HG03064 (cell line): ENCODE measurements at regions not wholly inside any gene's neighbourhood (a gene's known extent, or its start where the extent isn't known, plus 50 kb on each side); places are given as distances from the start of the nearest gene placed in this dataset.
"Not testable (repeated sequence)": the region's sequence is repeated elsewhere in the genome, so short reads cannot be mapped to it uniquely, and the experiment has no call there.

ENCODE experiments used
- ATAC-seq: cut with Tn5 transposase; IDR thresholded peaks from one replicate; pipeline ENCODE4 v1.9.1; 2021; ENCODE audit warnings: low read depth; ENCODE audit not compliant: unreplicated experiment

DNA sequence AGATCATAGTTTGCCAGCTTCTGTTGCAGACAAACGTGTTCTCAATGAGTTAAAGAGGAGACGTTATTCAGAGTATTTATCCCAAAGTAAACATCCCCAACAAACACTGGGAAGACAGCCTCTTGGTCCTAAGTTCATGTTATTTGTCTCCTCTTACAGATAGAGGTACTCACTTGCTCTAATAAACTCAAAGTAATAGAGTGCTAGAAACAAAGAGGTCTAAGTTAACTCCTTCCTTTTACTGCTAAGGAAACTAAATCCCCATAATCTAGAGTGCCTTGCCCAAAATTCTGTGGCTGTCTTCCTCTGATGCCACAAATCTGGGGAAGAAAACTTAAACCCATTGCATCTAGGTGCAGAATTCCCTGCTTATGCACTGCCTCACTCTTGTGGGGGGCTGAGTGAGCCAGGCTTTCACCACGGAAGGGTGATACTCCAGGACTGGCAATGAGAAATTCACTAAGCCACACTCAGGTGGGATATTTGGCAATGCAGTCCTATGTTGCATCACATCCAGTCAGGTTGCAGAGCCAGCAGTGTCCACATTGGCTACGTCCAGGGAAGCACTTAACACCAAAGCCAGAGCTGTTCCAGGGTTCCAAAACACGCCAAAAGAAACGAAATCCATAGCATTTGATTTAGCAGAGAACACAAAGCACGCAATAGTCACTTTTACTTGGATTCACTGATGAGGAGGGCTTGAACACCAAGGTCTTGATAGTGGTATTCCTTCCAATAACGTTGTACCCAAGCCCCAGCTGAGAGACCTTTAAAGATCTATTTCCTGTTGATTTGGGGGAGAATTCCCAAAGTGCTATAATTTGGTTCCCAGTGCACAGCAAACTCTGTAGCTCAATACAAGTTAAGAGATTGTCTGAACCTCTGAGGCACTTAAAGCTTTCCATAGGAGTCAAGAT is 81.0 kb upstream of the FOXQ1 start:
- no peak for ATAC-seq

DNA sequence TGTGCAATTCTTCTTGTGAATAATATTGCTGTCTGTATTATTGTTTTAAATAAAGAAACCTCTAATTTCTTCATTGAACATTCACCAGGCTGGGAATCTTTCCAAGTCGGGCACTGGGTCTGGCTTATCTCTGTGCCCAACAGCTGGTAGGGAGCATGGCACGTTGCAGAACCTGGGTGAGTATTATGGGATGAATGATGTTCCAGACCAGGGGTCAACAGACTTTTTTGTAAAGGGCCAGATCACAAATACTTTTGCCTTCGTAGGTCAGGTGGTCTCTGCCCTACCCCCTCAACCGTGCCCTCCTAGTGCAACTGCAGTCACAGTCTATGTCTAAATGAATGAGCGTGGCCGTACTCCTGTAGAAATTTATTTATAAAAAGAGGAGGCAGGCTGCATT is 81.6 kb upstream of the FOXQ1 start:
- ATAC-seq, result no peak

DNA sequence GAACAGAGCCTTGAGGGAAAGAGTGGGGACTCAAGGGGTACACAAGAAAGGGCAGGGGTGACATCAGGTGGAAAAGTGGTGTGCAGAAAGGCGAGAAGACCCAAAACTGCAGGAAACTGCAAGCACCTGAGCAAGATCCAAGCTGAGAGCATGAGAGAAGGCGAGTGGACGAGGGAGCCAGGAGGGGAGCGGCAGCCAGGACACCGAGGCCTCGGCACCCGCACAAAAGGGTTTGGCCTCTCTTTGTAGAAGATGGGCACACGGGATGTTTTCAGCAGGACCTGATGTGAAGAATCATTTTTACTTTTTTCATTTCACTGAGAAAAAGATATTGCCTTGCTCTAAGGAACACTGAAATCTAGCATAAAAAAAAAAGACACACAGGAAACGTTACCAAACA is 82.1 kb upstream of the FOXQ1 start:
- no peak for ATAC-seq

DNA sequence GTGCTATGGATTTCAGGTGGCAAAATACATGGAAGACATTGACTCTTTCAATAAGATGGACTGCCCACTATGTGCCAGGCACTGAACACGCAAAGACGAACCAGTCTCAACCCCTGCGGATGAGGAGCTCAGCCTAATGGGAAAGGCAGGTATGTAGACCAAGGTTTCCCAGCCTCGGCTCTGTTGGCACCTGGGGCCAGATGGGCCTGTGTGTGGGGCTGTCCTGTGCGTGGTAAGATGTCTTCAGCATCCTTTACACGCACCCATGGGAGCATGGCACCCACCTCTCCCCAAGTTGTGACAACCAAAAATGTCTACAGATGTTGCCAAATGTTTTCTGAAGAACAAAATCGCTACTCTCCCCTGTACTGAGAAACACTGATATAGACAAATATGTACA is 82.6 kb upstream of the FOXQ1 start:
- no peak for ATAC-seq

DNA sequence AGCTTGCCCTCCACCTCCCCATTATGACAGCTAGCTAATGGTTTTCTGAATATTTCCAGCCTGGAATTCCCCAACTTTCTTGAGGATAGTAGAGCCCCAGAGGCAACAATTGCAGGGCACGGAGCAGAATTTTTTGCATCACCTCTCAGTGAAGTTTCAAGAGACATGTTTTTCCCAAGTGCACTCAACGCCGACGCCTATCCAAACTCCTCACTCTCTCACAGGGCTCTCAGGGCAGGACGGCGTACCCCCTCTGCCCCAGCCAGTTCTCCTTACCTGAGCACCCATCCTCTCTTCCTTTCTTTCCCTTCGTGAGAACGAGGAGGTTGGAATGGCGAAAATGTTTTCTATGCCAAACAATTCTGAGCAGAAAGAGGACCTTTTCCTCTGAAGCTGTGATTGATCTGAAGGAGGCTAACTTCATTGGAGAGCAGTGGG is 83.1 kb upstream of the FOXQ1 start:
- no peak for ATAC-seq

DNA sequence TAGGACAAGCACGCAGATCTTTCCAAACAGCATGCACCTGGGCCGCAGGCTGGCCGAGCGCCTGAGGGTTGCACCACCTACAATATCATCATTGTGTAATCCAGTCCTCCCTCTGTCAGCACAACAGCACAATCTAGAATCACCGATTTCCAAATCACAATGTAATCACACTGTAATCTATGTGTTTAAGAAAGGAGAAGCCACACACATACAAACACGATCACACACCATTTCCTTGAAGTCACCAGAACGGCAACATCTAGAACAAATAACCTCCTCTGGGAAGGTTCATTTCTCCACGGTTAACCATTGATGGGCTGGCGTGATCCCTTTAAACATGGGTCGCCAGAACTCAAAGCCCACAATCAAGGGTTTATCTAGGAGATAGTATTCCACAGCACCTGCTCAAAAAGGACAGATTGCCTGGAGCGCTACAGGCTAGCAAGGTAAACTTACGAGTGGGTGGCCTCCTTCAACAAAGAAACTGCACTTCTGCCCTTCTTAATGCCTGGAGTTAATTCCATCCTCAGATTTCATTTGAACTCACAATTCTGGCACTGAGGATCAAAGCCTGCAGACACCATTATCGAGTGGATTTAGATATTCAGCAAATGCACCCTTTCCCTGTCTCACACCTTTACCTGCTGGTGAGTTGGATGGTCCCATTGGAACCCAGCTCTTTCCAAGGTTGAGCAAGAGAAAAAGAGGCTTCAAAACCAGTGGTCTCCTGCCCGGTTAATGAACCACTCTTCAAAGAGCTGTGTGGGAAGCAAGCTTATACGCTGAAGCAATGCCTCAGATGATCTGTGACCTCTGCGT is 83.8 kb upstream of the FOXQ1 start:
- no peak for ATAC-seq

DNA sequence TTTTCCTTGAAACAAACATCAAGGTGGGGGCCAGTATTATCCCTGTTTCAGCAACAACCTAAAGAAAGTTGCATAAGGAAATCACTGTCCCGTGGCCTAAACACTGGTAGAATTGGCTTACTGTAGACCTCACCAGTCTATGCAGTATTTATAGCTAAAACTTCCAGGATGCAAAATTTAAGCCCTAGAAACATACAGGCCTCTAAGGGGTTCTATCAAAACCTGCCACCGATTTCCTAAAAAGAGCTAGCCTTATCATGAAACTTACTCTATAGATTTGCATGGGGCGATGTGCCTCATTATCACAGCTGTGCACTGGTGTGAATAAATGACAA is 84.3 kb upstream of the FOXQ1 start:
- no peak for ATAC-seq

DNA sequence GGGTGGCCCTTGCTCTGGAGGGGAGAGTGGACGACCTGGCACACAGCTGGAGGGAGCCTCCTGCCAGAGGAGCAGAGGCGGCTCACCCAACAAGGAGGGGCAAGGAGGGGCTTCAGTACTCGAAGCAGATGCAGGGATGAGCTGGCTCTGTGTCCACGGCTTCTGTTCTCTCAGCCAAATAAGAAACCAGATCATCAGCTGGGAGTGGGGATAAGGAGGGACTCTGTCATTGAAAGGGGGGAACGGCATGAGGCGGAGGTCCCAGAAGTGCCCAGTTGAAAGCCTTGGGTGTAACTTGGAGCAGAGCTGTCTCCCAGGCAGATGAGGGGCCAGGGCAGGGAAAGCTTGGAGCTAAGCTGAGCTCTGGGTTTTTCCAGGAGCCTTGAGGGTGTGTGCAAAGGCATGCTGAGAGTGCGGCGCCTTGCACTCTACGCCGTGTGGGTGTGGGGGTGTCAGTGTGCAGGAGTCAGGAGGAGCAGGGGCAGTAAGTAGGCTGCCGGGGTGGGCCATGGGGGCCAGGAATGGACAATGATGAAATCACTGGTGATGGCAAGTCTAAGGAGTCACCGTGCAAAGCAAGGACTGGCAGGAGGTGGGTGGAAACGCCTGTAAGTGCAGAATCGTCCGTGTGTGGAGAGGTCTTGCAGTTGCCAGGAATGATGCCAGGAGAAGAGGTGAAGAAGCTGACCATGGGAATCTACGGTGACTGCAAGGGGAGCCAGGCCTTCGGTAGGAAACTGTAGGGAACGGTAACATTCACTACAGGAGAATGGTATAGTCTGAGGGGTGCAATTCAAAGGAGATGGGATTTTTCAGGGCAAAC is 85.4 kb upstream of the FOXQ1 start:
- ATAC-seq, result no peak

DNA sequence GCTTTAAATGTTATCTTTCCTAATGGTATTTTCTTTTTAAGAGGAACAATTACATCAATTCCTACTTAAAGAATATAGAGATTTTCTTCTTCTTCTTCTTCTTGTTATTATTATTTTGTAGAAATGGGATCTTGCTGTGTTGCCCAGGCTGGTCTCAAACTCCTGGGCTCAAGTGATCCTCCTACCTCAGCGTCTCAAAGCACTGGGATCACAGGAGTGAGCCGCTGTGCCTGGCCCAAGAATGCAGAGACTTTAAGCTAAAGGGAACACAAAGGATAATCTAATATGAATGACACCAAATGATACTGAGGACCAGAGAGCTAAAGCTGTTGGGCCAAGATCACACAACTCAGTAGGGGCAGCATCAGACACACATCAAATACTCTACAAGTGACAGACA is 87.4 kb upstream of the FOXQ1 start:
- no peak for ATAC-seq

DNA sequence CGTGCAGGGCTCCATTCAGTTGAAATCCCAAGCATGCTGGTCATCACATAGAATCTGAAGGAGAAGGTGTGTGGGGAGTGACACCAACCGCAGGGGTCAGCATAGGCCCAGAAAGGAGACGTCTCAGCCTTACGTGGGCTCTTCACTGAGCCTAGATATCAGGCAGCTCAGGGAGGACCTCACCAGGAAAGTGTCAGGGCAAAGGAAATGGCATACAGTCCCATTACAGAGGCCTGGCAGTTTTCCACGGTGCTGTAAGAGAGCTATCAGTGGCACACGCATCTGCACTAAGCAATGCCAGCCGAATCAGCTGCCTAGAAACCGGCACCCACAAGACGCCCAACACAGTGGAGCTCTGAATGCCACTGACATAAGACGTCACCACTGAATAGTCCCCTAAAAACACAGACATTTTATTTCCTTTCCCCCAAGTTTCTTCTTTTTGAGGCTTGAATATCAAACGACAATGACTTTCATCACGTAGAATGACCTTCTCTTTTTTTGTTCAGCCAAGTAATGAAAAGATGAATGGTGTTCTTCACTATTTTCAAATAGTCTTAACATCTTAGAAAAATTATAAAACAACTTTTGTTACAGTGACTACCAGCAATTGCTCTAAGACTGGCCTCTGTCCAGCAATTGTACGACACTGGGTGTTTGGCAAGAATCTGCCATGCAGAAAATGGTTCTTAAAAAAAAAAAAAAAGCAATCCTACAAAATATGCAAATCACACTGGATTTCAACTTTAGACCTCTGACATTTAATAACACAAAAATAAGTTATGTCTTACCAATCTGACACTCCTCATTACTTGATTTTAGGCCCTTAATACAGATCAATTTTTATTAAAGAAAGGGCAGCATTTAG is 88.9 kb upstream of the FOXQ1 start:
- no peak for ATAC-seq

DNA sequence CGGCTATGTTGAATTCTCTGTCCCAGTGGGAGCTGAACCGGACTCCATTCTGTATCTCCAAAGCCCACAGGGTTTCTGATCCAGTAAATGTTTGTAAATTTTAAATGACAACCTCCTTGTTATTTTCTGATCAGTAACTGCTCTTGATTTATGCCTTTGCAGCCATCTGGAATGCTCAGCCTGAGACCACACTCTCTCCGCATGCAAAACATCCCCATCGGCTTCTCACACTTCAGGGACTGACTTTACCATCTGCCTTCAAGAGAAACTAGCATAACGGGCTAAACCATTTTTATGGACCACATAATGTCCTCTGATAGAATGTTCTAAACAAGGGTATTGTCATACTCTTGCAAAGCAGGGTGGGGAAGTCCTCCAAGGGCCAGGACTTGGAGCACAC is 94.5 kb upstream of the FOXQ1 start:
- ATAC-seq, result no peak

DNA sequence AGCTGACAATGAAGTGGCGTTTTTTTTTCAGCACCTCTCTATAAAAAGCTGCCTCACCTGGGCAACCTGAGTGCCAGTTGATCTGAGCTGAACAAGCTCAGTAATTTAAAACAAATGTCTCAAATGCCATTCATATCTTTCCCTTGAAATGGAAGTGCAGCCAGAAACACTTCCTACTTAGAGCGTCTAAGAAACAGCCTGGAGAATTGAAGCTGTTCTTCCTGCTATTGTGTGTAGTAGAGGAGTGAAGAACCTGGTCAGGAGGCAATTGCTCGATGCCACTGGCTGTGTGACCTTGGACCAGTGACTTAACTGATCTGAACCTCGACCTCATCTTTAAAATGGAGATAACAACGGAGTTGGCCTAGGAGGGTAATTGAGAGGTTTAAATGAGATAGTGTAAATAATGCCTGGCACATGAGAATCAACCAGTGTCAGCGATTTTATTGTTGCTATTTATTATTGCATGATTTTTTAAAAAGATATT is 95.4 kb upstream of the FOXQ1 start:
- no peak for ATAC-seq

DNA sequence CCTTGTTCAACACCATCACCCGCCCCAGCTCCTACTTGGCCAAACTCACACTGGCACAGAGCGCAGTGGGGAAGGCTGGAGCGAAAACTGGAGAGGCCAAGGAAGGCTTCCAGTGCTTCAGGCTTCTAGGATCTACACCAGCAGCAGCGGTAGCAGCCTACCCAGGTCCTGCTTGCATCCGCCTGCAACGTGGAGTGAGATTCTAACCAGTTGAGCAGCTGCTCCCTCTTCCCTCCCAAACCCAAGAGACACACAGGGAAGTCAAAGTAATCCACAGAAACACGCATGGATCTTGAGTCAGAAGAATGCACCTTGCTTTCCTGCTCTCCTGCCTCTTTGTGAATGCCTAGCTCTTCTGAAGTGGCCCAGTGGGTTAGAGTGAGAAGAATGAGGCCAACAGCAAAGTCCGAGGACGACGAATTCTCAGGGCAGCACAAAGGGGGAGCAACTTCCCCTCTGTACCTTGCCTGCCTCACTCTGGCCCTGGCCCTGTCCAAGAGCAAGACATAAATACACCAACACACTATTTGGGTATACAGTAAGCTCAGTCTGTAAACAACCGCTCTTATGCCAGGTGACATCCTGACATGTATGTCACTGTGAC is 95.9 kb upstream of the FOXQ1 start:
- ATAC-seq, result no peak

DNA sequence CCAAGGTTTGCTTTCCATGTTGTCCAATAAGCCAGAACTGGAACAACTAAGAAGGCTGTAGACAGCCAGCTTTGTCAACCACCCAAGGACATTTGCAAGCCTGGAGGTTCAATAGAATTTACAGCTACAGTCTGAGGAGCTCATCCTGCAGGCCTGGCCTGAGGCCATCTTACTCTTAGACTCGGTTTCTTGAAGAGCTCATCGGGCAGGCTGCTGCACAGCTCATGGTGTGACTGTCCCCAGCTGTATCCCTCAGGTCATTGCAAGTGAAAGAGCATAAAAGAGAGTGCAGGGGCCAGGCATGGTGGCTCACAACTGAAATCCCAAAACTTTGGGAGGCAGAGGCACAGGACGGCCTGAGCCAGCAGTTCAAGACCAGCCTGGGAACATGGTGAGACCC is 96.9 kb upstream of the FOXQ1 start:
- ATAC-seq, result no peak

DNA sequence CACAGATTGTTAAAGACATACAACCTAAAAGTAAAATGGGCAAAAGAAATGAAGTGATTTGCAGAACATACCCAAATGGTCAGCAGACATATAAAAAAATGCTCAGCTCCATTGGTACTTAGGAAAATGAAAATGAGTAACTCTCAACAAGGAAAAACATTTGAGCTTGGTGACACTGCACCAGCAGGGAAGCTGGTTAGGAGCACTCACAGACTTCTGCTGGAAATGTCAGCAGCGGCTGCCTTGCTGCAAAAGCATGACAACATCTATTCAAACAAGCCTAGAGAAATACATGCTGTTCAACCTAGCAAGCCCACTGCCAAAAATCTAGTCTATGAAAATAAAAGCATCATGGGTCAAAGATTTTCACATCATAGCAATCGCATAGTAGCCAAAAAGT is 99.0 kb upstream of the FOXQ1 start:
- ATAC-seq, result no peak

DNA sequence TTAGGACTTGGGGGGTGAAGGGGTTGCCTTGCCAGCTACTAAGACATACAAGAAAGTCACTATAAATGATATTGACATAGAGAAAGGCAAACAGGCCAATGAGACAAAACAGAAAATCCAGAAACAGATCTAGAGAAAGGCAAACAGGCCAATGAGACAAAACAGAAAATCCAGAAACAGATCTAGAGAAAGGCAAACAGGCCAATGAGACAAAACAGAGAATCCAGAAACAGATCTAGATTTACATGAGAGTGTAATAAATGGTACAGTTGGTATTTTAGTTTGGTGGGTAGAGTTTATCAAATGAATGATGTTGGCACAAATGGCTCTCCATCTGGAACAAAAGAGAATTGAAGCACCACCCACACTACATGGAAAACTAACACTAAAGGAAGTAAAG is 99.8 kb upstream of the FOXQ1 start:
- not testable (repeated sequence) for ATAC-seq

DNA sequence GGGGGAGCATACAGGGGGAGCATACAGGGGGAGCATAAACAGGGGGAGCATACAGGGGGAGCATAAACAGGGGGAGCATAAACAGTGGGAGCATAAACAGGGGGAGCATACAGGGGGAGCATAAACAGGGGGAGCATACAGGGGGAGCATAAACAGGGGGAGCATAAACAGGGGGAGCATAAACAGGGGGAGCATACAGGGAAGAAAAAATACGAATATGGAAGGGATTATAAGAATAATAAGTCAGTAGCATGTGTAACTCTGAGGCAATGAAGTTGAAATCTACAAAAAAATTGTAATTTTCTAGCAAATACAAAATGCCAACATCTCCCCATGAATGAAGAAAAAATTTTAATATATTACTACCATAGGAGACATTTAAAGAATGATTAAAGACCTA is 101.3 kb upstream of the FOXQ1 start:
- not testable (repeated sequence) for ATAC-seq

DNA sequence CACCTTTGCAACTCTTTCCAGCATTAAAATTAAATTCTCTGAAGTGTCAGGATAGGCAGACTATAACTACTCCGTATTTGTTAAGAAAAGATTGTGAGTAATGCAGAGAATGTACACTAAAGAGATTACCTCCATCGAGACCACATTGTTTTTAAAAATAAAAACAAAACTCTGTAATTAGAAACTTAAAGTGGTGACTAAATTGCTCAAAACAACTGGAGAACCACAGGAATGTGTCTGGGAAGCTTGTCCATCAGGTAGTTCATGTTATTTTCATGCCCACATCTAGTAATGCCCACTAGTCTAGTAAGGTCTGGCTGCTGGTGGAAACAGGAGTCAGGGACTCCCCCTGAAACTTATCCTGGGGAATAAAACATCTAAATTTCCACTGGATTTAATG is 103.0 kb upstream of the FOXQ1 start:
- ATAC-seq, result no peak

DNA sequence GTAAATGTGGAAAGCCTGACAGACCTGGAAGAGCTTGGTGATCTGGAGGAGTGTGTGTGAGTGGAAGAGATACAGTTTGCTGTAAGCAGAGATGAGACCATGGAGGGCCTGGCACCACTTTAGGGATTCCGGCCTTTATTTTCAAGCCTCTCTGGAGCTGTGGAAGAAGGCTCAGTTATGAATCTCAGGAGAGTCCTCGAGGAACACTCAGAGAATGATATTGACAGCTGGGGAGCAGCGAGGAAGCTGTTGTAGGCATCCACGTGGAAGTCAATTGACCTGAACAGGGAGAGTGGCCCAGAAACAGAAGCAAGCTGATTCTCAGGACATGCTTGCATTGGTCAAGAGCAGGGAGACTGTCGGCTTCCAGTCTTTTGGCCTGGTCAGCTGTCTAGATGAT is 108.4 kb upstream of the FOXQ1 start:
- ATAC-seq, result no peak

DNA sequence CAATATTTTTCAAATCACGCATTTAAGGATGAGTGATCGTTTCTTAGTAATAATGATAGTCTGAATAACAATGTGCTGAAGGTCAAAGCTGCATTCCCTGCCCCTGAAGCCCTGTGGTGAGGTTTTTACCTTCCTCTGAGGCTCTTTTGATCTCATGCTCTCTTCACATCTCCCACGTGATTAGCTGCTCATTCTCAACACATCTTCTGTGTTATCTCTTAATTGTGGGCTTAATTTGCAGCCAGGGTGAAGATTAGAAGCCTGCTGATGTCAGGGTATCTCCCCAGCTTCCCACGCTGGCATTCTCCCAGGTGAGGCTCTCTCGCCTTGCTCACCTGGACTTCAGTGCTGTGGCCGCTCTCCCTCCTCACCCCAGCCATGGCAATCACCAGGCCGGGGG is 109.7 kb upstream of the FOXQ1 start:
- ATAC-seq, result no peak
